ENCODE measurements at regions not wholly inside any gene's neighbourhood (a gene's known extent, or its start where the extent isn't known, plus 50 kb on each side); places are given as distances from the start of the nearest gene placed in this dataset.

GRCh38 chr7:21054427-21055112 is 267.9 kb upstream of the SP8 start:
- H3K79me2 ChIP-seq (ENCODE audit: control insufficient read depth, insufficient read depth, low read length), result no peaks in the 10 kb centered on the region
- TF ChIP-seq JUN (IDR thresholded peaks at IDR 0.05; ENCODE audit: borderline replicate concordance, insufficient read depth, insufficient read length, low read depth) (no peak), MYC (IDR thresholded peaks at IDR 0.05; ENCODE audit: low read depth, low read length) (no peak), EZH2 (IDR thresholded peaks at IDR 0.05; ENCODE audit: borderline replicate concordance, low read depth, low read length, severe bottlenecking) (no peak), CTCF (IDR thresholded peaks at IDR 0.05; ENCODE audit: extremely low read depth in 1 of 2, insufficient read depth in 1 of 2, low read depth in 1 of 2, low read length in 2 of 2) (no peak), POLR2AphosphoS5 (IDR thresholded peaks at IDR 0.05; ENCODE audit: insufficient read depth, low read depth, low read length) (no peak), POLR2A (IDR thresholded peaks at IDR 0.05; ENCODE audit: low read depth, low read length) (no peak), MAX (IDR thresholded peaks at IDR 0.05; ENCODE audit: insufficient read depth, insufficient read length) (no peak)
- FAIRE-seq (no peak), DNase-seq (ENCODE audit: low read depth, low spot score) (no peak)
- H3K9me3 ChIP-seq (replicated peaks; ENCODE audit: control insufficient read depth, insufficient read depth, low read length), result no peaks in the 10 kb centered on the region
- H3K4me2 ChIP-seq (ENCODE audit: insufficient read depth, low read length), result no peak overlapping the region
- no peaks in the 10 kb centered on the region for H3K9me1 ChIP-seq (replicated peaks; ENCODE audit: control insufficient read depth, extremely low read depth, insufficient read depth, low read length)
- intact Hi-C loops (cut with micrococcal nuclease), result no loop called here
- dilution Hi-C loops (cut with MboI; ENCODE audit: extremely low pct_ligation_motif_present, low sequenced_read_pairs), result no loop called here
- H3K36me3 ChIP-seq (ENCODE audit: control insufficient read depth in 2 of 2, extremely low read depth in 1 of 2, insufficient read depth in 2 of 2, low read length in 2 of 2), result no peaks in the 10 kb centered on the region
- H4K20me1 ChIP-seq (replicated peaks; ENCODE audit: control insufficient read depth, extremely low read depth, insufficient read depth, low read length), result no peaks in the 10 kb centered on the region
- CTCF ChIA-PET, result interaction anchor here (1.4 kb wide), 1 partner anchor 11 kb away, joined by 4 read pairs; no protein-coding TSS in a partner anchor
- H3K4me1 ChIP-seq (ENCODE audit: control insufficient read depth, extremely low read depth, insufficient read depth, low read length), result no peaks in the 10 kb centered on the region
- H3K9ac ChIP-seq (replicated peaks; ENCODE audit: extremely low read depth, insufficient read depth, low read length), result no peak overlapping the region
- no peak overlapping the region for H3K4me3 ChIP-seq (replicated peaks in 1 of 3; ENCODE audit: insufficient read depth in 1 of 3, low read depth in 1 of 3, low read length in 3 of 3)
- H3K27me3 ChIP-seq (ENCODE audit: control insufficient read depth in 2 of 2, insufficient read depth in 2 of 2, low read length in 2 of 2), result no peaks in the 10 kb centered on the region
- BruUV-seq (replicated peaks), result no TSS peak
- POLR2A ChIA-PET, result no interaction called here
- H3K27ac ChIP-seq (ENCODE audit: insufficient read depth, low read depth, low read length), result no peak overlapping the region
- no peak overlapping the region for H2AFZ ChIP-seq (ENCODE audit: low read depth, low read length)

Data from endothelial cell of umbilical vein (primary cell).